Neural cell (in vitro differentiated cells): ENCODE measurements at regions not wholly inside any gene's neighbourhood (a gene's known extent, or its start where the extent isn't known, plus 50 kb on each side); places are given as distances from the start of the nearest gene placed in this dataset.

Experiments
- H2AFZ ChIP-seq: fragments of 200-600, 300-800 bp; sonication (generic), shearing (Covaris generic); 2 replicates; pipeline ENCODE4 v1.6.0; 2014; ENCODE audit warnings: low read depth, mild to moderate bottlenecking, antibody characterized with exemption, low read length, moderate library complexity
- H3F3A ChIP-seq: fragments of 200-600 bp; shearing (Covaris generic); 2 replicates; pipeline ENCODE4 v1.6.1; 2016; ENCODE audit warnings: mild to moderate bottlenecking, moderate library complexity, mixed read lengths, antibody characterized with exemption, low read length; ENCODE audit not compliant: insufficient read depth, poor library complexity, severe bottlenecking
- H3K27ac ChIP-seq: fragments of 200-600, 300-800 bp; sonication (generic), shearing (Covaris generic); 2 replicates; pipeline ENCODE4 v1.5.1; 2014; ENCODE audit warnings: mild to moderate bottlenecking, low read length, moderate library complexity
- H3K27me3 ChIP-seq: fragments of 300-800, 200-600 bp; sonication (generic), shearing (Covaris generic); 2 replicates; pipeline ENCODE4 v1.6.0; 2014; ENCODE audit warnings: mild to moderate bottlenecking, low read depth, low read length, moderate library complexity; ENCODE audit not compliant: insufficient read depth
- H3K36me3 ChIP-seq: fragments of 300-800, 200-600 bp; sonication (generic), shearing (Covaris generic); 2 replicates; pipeline ENCODE4 v1.5.1; 2014; ENCODE audit warnings: mild to moderate bottlenecking, antibody characterized with exemption, low read length, moderate library complexity; ENCODE audit not compliant: insufficient read depth
- H3K4me2 ChIP-seq: fragments of 300-800, 200-600 bp; sonication (generic), shearing (Covaris generic); 2 replicates; pipeline ENCODE4 v1.6.0; 2014; ENCODE audit warnings: mild to moderate bottlenecking, low read length
- H3K4me3 ChIP-seq: fragments of 300-800, 200-600 bp; sonication (generic), shearing (Covaris generic); 2 replicates; pipeline ENCODE4 v1.5.1; 2014; ENCODE audit warnings: mild to moderate bottlenecking, low read length, moderate library complexity
- H3K79me2 ChIP-seq: fragments of 200-600 bp; shearing (Covaris generic); replicated peaks from 2 replicates; pipeline ENCODE4 v1.6.0; 2014; ENCODE audit warnings: mild to moderate bottlenecking, low read length, moderate library complexity; ENCODE audit not compliant: insufficient read depth
- H3K9ac ChIP-seq: fragments of 300-800, 200-600 bp; sonication (generic), shearing (Covaris generic); 2 replicates; pipeline ENCODE4 v1.6.1; 2016; ENCODE audit warnings: mild to moderate bottlenecking, low read length, mixed read lengths
- H3K9me2 ChIP-seq: fragments of 200-600 bp; shearing (Covaris generic); 2 replicates; pipeline ENCODE4 v1.6.1; 2016; ENCODE audit warnings: mild to moderate bottlenecking, low read length, mixed read lengths; ENCODE audit not compliant: insufficient read depth
- H3K9me3 ChIP-seq: fragments of 200-600, 300-800 bp; sonication (generic), shearing (Covaris generic); 2 replicates; pipeline ENCODE4 v1.6.1; 2016; ENCODE audit warnings: mild to moderate bottlenecking, mixed run types, low read length, moderate library complexity, mixed read lengths
- H4K20me1 ChIP-seq: fragments of 200-600 bp; shearing (Covaris generic); 2 replicates; pipeline ENCODE4 v1.6.1; 2016; ENCODE audit warnings: mild to moderate bottlenecking, mixed run types; ENCODE audit not compliant: insufficient read depth
- EP300 ChIP-seq: fragments of 450-650 bp; conservative IDR thresholded peaks from 2 replicates; pipeline ENCODE4 v1.6.1; 2014; ENCODE audit warnings: antibody characterized with exemption, mild to moderate bottlenecking, moderate library complexity; ENCODE audit not compliant: poor library complexity, severe bottlenecking
- EZH2 ChIP-seq: fragments of 200-600, 300-800 bp; shearing (Covaris generic), sonication (generic); IDR thresholded peaks from 2 replicates; pipeline ENCODE4 v1.6.1; 2014; ENCODE audit warnings: antibody characterized with exemption, low read length, borderline replicate concordance, mild to moderate bottlenecking; ENCODE audit not compliant: insufficient read depth, poor library complexity, severe bottlenecking
- MXI1 ChIP-seq: fragments of 450-650 bp; conservative IDR thresholded peaks from 2 replicates; pipeline ENCODE4 v1.6.1; 2014; ENCODE audit warnings: antibody characterized with exemption, mild to moderate bottlenecking; ENCODE audit not compliant: poor library complexity, severe bottlenecking
- POLR2AphosphoS5 ChIP-seq: IDR thresholded peaks from 2 replicates; pipeline ENCODE4 v1.6.1; 2012
- RAD21 ChIP-seq: fragments of 450-650 bp; conservative IDR thresholded peaks from 2 replicates; pipeline ENCODE4 v1.6.1; 2014; ENCODE audit warnings: antibody characterized with exemption, mild to moderate bottlenecking, moderate library complexity
- SMC3 ChIP-seq: fragments of 450-650 bp; conservative IDR thresholded peaks from 2 replicates; pipeline ENCODE4 v1.6.1; 2014; ENCODE audit warnings: antibody characterized with exemption, mild to moderate bottlenecking, moderate library complexity; ENCODE audit not compliant: poor library complexity
- TAF1 ChIP-seq: IDR thresholded peaks from 2 replicates; pipeline ENCODE4 v1.6.1; 2012; ENCODE audit warnings: low read depth
- TF ChIP-seq, protein P1 (sequence below): IDR thresholded peaks from 2 replicates; pipeline ENCODE4 v1.6.1; 2012; ENCODE audit warnings: borderline replicate concordance
- TF ChIP-seq, protein P2 (sequence below): fragments of 450-650 bp; IDR thresholded peaks from 2 replicates; pipeline ENCODE4 v1.5.1; 2014; ENCODE audit warnings: antibody characterized with exemption, mild to moderate bottlenecking, moderate library complexity; ENCODE audit not compliant: poor library complexity, severe bottlenecking

- TF ChIP-seq TAF1: no peak
- no peak for TF ChIP-seq SMC3
- no peak for TF ChIP-seq MXI1
- TF ChIP-seq, protein P1, sequence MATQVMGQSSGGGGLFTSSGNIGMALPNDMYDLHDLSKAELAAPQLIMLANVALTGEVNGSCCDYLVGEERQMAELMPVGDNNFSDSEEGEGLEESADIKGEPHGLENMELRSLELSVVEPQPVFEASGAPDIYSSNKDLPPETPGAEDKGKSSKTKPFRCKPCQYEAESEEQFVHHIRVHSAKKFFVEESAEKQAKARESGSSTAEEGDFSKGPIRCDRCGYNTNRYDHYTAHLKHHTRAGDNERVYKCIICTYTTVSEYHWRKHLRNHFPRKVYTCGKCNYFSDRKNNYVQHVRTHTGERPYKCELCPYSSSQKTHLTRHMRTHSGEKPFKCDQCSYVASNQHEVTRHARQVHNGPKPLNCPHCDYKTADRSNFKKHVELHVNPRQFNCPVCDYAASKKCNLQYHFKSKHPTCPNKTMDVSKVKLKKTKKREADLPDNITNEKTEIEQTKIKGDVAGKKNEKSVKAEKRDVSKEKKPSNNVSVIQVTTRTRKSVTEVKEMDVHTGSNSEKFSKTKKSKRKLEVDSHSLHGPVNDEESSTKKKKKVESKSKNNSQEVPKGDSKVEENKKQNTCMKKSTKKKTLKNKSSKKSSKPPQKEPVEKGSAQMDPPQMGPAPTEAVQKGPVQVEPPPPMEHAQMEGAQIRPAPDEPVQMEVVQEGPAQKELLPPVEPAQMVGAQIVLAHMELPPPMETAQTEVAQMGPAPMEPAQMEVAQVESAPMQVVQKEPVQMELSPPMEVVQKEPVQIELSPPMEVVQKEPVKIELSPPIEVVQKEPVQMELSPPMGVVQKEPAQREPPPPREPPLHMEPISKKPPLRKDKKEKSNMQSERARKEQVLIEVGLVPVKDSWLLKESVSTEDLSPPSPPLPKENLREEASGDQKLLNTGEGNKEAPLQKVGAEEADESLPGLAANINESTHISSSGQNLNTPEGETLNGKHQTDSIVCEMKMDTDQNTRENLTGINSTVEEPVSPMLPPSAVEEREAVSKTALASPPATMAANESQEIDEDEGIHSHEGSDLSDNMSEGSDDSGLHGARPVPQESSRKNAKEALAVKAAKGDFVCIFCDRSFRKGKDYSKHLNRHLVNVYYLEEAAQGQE: no peak
- TF ChIP-seq, protein P2, sequence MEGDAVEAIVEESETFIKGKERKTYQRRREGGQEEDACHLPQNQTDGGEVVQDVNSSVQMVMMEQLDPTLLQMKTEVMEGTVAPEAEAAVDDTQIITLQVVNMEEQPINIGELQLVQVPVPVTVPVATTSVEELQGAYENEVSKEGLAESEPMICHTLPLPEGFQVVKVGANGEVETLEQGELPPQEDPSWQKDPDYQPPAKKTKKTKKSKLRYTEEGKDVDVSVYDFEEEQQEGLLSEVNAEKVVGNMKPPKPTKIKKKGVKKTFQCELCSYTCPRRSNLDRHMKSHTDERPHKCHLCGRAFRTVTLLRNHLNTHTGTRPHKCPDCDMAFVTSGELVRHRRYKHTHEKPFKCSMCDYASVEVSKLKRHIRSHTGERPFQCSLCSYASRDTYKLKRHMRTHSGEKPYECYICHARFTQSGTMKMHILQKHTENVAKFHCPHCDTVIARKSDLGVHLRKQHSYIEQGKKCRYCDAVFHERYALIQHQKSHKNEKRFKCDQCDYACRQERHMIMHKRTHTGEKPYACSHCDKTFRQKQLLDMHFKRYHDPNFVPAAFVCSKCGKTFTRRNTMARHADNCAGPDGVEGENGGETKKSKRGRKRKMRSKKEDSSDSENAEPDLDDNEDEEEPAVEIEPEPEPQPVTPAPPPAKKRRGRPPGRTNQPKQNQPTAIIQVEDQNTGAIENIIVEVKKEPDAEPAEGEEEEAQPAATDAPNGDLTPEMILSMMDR: no peak
- no peak for TF ChIP-seq RAD21
- TF ChIP-seq POLR2AphosphoS5: no peak
- TF ChIP-seq EP300: no peak
- no peak for TF ChIP-seq EZH2
- H3K9me3 ChIP-seq: no peaks in the 10 kb centered on the region
- no peaks in the 10 kb centered on the region for H3K9me2 ChIP-seq
- H2AFZ ChIP-seq: no peak overlapping the region
- H3K9ac ChIP-seq: no peak overlapping the region
- H3K79me2 ChIP-seq: no peaks in the 10 kb centered on the region
- H3K4me3 ChIP-seq: no peak overlapping the region
- H4K20me1 ChIP-seq: no peaks in the 10 kb centered on the region
- H3K27me3 ChIP-seq: no peaks in the 10 kb centered on the region
- no peak overlapping the region for H3K27ac ChIP-seq
- H3K4me2 ChIP-seq: no peak overlapping the region
- H3F3A ChIP-seq: peaks cover 6% of the 10 kb centered on the region
- no peaks in the 10 kb centered on the region for H3K36me3 ChIP-seq
Measured at GRCh38 chr18:71405169-71405809, 1116.4 kb downstream of the SOCS6 start.

DNA sequence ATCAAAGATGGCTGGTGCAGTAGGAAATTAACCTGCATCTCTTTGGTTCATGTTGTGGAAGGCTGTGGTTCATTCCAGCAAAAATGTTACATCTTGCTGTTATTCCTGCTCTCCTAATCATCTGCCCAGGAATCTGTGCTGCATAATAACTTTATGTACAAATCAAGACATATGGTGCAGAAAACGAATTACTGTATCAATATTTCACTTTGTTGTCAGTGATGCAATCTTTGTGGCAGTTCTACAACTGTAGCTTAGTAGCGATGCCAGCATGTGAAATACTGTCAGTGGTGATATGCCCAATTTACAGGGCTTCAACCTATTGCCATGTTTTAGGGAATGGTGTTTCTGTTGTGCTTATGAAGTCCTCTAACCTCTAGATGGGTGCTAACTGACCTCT lies 1114.7 kb downstream of the SOCS6 start:
- no peak for TF ChIP-seq SMC3
- TF ChIP-seq RAD21: no peak
- no peak for TF ChIP-seq TAF1
- no peak for TF ChIP-seq EZH2
- TF ChIP-seq MXI1: no peak
- TF ChIP-seq, protein P1: no peak
- no peak for TF ChIP-seq EP300
- TF ChIP-seq, protein P2: no peak
- no peak for TF ChIP-seq POLR2AphosphoS5
- Histone ChIP-seq H2AFZ (no peak overlapping the region), H3K9me3 (no peaks in the 10 kb centered on the region)

More for the DNA sequence above, 1114.7 kb downstream of the SOCS6 start:
- H3K27ac ChIP-seq: no peak overlapping the region
- H3K9ac ChIP-seq: no peak overlapping the region
- H3F3A ChIP-seq: peaks cover 6% of the 10 kb centered on the region
- no peaks in the 10 kb centered on the region for H4K20me1 ChIP-seq
- no peaks in the 10 kb centered on the region for H3K79me2 ChIP-seq
- no peaks in the 10 kb centered on the region for H3K27me3 ChIP-seq
- H3K9me2 ChIP-seq: no peaks in the 10 kb centered on the region
- H3K4me2 ChIP-seq: no peak overlapping the region
- no peaks in the 10 kb centered on the region for H3K36me3 ChIP-seq
- H3K4me3 ChIP-seq: no peak overlapping the region
